ENCODE measurements at regions not wholly inside any gene's neighbourhood (a gene's known extent, or its start where the extent isn't known, plus 50 kb on each side); places are given as distances from the start of the nearest gene placed in this dataset.

- Histone ChIP-seq H3K27ac (no peak overlapping the region), H3K36me3 (no peaks in the 10 kb centered on the region), H3K9me3 (no peaks in the 10 kb centered on the region), H3K4me3 (no peak overlapping the region), H3K27me3 (no peaks in the 10 kb centered on the region), H3K4me1 (no peaks in the 10 kb centered on the region)
- TF ChIP-seq, protein P1, sequence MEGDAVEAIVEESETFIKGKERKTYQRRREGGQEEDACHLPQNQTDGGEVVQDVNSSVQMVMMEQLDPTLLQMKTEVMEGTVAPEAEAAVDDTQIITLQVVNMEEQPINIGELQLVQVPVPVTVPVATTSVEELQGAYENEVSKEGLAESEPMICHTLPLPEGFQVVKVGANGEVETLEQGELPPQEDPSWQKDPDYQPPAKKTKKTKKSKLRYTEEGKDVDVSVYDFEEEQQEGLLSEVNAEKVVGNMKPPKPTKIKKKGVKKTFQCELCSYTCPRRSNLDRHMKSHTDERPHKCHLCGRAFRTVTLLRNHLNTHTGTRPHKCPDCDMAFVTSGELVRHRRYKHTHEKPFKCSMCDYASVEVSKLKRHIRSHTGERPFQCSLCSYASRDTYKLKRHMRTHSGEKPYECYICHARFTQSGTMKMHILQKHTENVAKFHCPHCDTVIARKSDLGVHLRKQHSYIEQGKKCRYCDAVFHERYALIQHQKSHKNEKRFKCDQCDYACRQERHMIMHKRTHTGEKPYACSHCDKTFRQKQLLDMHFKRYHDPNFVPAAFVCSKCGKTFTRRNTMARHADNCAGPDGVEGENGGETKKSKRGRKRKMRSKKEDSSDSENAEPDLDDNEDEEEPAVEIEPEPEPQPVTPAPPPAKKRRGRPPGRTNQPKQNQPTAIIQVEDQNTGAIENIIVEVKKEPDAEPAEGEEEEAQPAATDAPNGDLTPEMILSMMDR (IDR thresholded peaks at IDR 0.05) = no peak
- TF ChIP-seq POLR2A (IDR thresholded peaks at IDR 0.05) = no peak
- intact Hi-C loops (cut with DNase I) = no loop called here
- no peak for DNase-seq
- ATAC-seq = no peak
- WGBS (ENCODE audit: insufficient coverage, low coverage, low lambda C conversion rate, missing lambda C conversion rate) = 54% methylated on average over 4 of the region's 4 CpGs
Observed at GRCh38 chr3:28122227-28122626, 119.2 kb upstream of the CMC1 start.

DNA sequence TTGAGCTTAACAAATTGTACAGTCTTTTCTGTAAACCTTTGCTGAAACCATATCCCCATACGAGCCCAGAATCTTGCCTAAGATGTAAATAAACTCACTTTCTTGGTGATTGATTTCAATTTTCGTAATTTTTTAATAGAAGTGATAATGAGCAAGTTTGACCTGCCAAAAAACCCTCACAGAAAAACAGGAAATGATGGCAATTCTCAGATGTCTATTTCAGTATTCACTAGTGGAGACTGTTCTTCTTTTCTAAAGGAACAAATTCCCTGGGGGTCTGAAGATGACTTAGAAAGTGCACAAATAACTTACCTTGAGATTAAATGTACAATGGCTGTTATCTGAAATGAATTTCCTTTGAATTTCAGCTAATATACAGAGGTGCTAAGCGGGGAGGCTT lies 116.5 kb upstream of the CMC1 start:
- DNase-seq (no peak), ATAC-seq (no peak)
- Histone ChIP-seq H3K4me1 (no peaks in the 10 kb centered on the region), H3K27me3 (no peaks in the 10 kb centered on the region), H3K27ac (no peak overlapping the region), H3K4me3 (no peak overlapping the region), H3K36me3 (no peaks in the 10 kb centered on the region), H3K9me3 (no peaks in the 10 kb centered on the region)
- WGBS (ENCODE audit: insufficient coverage, low coverage, low lambda C conversion rate, missing lambda C conversion rate) = 47% methylated on average over 3 of the region's 3 CpGs
- intact Hi-C loops (cut with DNase I) = no loop called here
- TF ChIP-seq POLR2A (IDR thresholded peaks at IDR 0.05) = no peak
- TF ChIP-seq, protein P1 (IDR thresholded peaks at IDR 0.05) = no peak

GRCh38 chr3:28125342-28125741 lies 116.1 kb upstream of the CMC1 start:
- ATAC-seq (no peak), DNase-seq (no peak)
- no peaks in the 10 kb centered on the region for H3K9me3 ChIP-seq
- H3K27me3 ChIP-seq = no peaks in the 10 kb centered on the region
- intact Hi-C loops (cut with DNase I) = no loop called here
- no peak overlapping the region for H3K4me3 ChIP-seq
- no peak for TF ChIP-seq POLR2A (IDR thresholded peaks at IDR 0.05)
- TF ChIP-seq, protein P1 (IDR thresholded peaks at IDR 0.05) = no peak
- no peak overlapping the region for H3K27ac ChIP-seq
- H3K36me3 ChIP-seq = no peaks in the 10 kb centered on the region
- no peaks in the 10 kb centered on the region for H3K4me1 ChIP-seq

GRCh38 chr3:28130836-28131235 lies 110.6 kb upstream of the CMC1 start:
- DNase-seq (no peak), ATAC-seq (no peak)
- 56% methylated on average over 2 of the region's 2 CpGs for WGBS (ENCODE audit: insufficient coverage, low coverage, low lambda C conversion rate, missing lambda C conversion rate)
- Histone ChIP-seq H3K4me1 (no peaks in the 10 kb centered on the region), H3K36me3 (no peaks in the 10 kb centered on the region), H3K27me3 (no peaks in the 10 kb centered on the region), H3K9me3 (no peaks in the 10 kb centered on the region), H3K4me3 (no peak overlapping the region), H3K27ac (no peak overlapping the region)
- TF ChIP-seq, protein P1 (IDR thresholded peaks at IDR 0.05) = no peak
- no peak for TF ChIP-seq POLR2A (IDR thresholded peaks at IDR 0.05)
- intact Hi-C loops (cut with DNase I) = no loop called here

DNA sequence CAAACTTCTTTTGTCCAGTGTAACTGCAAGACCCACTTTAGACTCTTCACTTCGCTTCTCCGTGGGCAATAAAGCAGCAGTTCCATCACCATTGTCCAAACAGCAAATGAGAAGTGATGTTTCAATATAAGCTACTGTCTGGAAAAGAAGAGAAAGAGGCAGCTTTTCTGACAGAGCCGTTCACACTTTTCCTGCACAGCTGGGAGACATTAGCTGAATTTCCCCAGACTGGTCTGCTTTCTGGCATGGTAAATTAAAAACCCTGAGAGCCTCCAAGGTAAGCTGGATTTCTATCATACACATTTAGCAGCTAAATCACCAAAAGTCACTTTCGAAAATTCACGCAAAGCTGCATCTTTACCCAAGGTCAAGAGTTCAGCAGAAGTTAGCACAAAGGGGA lies 108.5 kb upstream of the CMC1 start:
- ATAC-seq (no peak), DNase-seq (no peak)
- intact Hi-C loops (cut with DNase I) = no loop called here
- Histone ChIP-seq H3K27ac (no peak overlapping the region), H3K4me1 (no peaks in the 10 kb centered on the region), H3K4me3 (no peak overlapping the region), H3K9me3 (no peaks in the 10 kb centered on the region), H3K36me3 (no peaks in the 10 kb centered on the region), H3K27me3 (no peaks in the 10 kb centered on the region)
- TF ChIP-seq POLR2A (IDR thresholded peaks at IDR 0.05) = no peak
- 69% methylated on average over 5 of the region's 5 CpGs for WGBS (ENCODE audit: insufficient coverage, low coverage, low lambda C conversion rate, missing lambda C conversion rate)
